IMR-90 (cell line): ENCODE measurements at regions not wholly inside any gene's neighbourhood (a gene's known extent, or its start where the extent isn't known, plus 50 kb on each side); places are given as distances from the start of the nearest gene placed in this dataset.

ENCODE experiments used
- CEBPB ChIP-seq: IDR thresholded peaks from 2 replicates; pipeline ENCODE4 v1.6.1; 2012; ENCODE audit warnings: low read depth, low read length, improper control_type of control experiment
- CTCF ChIP-seq: conservative IDR thresholded peaks from 2 replicates; pipeline ENCODE4 v1.5.1; 2012; ENCODE audit warnings: mild to moderate bottlenecking, low read depth, low read length, improper control_type of control experiment
- ELK1 ChIP-seq: fragments of 150-350 bp; IDR thresholded peaks from 2 replicates; pipeline ENCODE4 v1.6.1; 2016; ENCODE audit warnings: low read depth, mild to moderate bottlenecking, low read length, moderate library complexity, borderline replicate concordance
- MXI1 ChIP-seq: IDR thresholded peaks from 2 replicates; pipeline ENCODE4 v1.6.1; 2012; ENCODE audit warnings: low read depth, mild to moderate bottlenecking, low read length, moderate library complexity, borderline replicate concordance
- POLR2A ChIP-seq: IDR thresholded peaks from 2 replicates; pipeline ENCODE4 v1.6.1; 2012; ENCODE audit warnings: mild to moderate bottlenecking, low read depth, low read length
- RCOR1 ChIP-seq: IDR thresholded peaks from 2 replicates; pipeline ENCODE4 v1.6.1; 2012; ENCODE audit warnings: mild to moderate bottlenecking, low read length, improper control_type of control experiment; ENCODE audit not compliant: insufficient replicate concordance

- TF ChIP-seq CTCF (no peak), POLR2A (no peak), ELK1 (no peak), RCOR1 (no peak), CEBPB (no peak), MXI1 (no peak)
These were observed 1809.0 kb downstream of the SUCLG1 start for GRCh38 chr2:82650038-82650437.
